Kasumi-1 (cell line): ENCODE measurements at regions not wholly inside any gene's neighbourhood (a gene's known extent, or its start where the extent isn't known, plus 50 kb on each side); places are given as distances from the start of the nearest gene placed in this dataset.
"Not testable (repeated sequence)": the region's sequence is repeated elsewhere in the genome, so short reads cannot be mapped to it uniquely, and the experiment has no call there.

Source experiments
- DNase-seq, 2 experiments: peaks; one replicate each; lab custom pipeline; 2025; lab: John Stamatoyannopoulos, UW

DNA sequence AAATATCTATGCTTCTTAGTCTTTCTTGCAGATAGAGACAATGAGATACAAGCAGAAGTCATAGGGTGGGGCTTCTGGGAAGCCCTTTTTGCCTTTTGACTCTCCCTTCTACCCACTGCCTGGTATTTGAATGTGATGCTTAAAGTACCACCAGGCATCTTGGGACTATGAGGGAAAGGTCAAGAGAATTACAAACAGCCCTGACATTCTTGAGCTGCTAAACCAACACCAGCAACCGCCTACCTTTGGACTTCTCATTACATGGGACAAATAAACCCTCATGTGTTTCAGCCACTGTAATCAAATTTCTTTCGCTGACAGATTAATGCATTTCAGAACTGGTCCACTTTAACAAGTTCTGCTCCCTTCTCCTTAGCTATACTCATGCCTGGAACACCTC, 112.8 kb downstream of the LUZP4 start:
- no peak for DNase-seq

DNA sequence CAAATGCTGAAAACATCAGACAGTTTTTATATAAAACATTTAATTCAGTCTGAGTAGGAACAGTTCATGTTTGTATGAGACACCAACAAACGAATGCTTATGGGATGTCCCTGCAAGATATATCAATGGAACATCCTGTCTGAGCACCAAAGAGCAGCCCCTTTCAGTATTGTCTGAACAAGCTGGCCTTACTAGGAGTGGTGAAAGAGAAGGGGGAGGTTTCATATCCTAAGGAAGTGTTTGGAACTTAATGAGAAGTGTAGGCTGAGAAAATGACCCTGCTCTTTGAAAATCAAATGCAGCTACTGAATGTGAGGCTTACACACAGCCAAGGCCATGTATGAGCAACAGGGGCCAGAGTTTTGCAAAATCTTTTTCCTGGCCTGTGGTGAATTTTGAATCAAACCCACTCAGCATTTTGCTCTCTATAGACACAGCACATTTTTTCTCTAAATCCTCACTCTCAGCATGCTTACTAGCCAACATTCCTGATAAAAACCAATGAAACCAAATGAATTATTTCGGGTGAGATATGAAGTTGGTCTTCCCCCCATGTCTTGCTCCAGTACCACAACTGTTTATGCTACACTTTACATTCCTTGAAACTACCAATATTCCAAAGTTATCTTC, 119.4 kb downstream of the LUZP4 start:
- DNase-seq = no peak

DNA sequence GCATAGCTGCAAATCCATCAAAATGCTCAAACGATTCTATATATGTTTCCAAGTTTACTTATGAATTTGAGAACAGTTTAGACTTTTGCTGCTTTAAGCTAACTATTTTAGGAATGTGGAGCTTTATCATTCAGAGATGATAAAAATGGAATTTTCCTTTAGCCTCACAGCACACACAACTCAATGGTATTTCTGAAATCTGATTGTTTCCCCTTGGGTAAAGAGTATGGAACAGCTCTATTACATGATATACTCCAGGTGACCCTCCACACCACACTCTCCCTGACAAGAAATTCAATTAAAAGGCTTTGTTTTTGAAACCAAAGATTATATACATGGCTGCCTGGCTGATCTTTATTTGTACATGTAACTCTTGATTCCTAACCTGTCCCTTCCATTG, 120.0 kb downstream of the LUZP4 start:
- DNase-seq = no peak

- DNase-seq = no peak
These were observed 121.4 kb downstream of the LUZP4 start for GRCh38 chrX:115410731-115411428.

DNA sequence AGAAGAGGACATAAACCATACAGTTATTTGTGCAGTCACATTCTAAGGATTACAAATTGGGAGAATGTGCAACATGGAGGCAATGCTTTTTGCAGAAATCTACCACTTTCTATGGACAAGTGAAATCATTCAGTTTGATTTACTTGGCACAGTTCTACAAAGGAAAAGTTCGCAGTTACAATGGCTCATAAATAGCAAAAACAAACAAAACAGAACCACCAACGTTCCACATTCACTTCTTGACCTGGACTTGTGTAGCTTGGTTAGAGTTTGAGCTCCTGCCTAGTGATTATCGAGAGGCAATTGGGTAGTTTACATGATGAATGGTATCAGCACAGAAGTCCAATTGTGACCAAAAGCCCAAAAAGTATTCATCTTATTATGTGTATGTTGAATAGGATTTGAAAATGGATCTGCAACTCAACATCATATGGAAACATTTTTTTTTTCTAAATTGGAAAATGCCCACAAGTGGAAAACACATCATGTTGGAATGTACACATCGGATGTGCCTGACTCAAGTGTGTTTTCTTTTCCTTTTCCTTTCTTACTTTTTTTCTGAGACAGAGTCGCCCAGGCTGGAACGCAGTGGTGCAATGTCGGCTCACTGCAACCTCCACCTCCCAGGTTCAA, 123.8 kb downstream of the LUZP4 start:
- DNase-seq = no peak

GRCh38 chrX:115419069-115419468, 129.6 kb downstream of the LUZP4 start:
- DNase-seq = no peak

- DNase-seq = no peak
These were observed 133.6 kb downstream of the LUZP4 start for GRCh38 chrX:115423086-115423485.

DNA sequence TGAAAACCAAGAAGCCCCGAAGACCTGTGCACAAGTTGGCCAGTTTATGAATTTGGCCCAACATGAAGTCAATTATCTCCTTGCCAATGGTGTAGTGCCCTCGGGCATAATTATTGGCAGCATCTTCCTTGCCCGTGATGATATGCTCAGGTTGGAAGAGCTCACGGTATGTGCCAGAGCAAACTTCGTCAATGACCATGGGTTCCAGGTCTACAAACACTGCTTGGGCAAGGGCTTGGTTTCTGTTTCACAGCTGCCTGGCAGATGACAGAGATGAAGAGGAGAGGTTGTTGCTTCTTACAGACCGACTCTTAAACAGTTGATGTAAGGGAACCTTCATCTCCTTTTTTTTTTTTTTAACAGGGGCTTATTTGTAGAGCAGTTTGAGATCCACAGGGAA, 135.6 kb upstream of the PLS3 start:
- DNase-seq = no peak

DNA sequence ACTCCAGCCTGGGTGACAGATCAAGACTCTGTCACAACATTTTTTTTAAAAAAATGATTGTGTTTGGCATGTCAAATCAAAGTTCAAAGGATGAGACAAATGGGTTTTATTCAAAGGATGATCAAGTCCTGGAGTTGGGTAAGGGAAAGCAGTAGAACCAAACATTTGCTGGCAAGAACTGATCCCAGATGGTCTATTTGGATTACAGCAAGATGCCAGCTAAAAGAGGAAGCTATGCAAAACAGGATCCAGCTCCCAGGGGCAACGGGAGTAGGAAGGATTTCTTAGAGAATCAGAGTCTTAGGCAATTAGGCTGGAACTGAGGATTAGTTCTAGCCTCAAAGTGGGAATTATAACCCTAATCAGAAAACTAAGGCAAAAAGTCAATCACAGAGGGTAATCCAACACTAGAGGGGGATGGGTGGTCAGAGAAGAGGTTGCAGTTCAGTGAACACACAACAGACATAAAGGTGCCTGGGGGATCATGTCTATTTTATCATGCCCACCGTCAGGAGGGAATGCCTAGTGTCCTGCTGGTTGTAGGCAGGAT, 133.0 kb upstream of the PLS3 start:
- no peak for DNase-seq

DNA sequence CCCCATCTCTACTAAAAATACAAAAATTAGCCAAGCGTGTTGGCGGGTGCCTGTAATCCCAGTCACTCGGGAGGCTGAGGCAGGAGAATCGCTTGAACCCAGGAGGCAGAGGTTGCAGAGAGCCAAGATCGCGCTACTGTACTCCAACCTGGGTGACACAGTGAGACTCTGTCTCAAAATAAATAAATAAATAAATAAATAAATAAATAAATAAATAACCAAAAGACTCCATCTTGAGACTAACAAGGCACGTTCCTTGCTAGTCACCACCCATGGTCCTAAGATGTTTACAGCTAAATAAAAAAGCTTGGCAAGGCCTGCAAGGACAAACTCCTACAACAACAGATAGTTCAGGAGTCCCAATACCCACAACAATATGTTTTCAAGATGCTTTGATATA, 126.1 kb upstream of the PLS3 start:
- not testable (repeated sequence) for DNase-seq

- no peak for DNase-seq
These were observed 123.0 kb upstream of the PLS3 start for GRCh38 chrX:115437841-115438595.

DNA sequence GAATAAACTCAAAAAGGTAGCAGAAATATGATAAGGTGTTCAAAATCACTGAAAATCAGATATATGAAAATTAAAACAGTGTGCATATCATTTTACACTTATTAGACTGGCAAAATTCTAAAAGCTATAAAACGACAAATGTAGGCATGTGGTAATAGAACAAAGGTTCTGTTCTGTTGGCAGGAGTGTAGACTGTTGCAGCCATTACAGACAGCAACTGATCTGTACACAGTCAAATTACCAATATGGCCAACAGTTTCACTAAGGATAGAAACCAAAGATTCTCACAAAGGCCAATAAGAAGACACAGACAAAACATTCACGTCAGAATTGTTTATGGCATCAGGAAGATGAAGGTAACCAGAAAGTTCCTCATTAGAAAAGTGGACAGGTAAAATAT, 112.8 kb upstream of the PLS3 start:
- DNase-seq = no peak

GRCh38 chrX:115449742-115450141, 111.2 kb upstream of the PLS3 start:
- no peak for DNase-seq

DNA sequence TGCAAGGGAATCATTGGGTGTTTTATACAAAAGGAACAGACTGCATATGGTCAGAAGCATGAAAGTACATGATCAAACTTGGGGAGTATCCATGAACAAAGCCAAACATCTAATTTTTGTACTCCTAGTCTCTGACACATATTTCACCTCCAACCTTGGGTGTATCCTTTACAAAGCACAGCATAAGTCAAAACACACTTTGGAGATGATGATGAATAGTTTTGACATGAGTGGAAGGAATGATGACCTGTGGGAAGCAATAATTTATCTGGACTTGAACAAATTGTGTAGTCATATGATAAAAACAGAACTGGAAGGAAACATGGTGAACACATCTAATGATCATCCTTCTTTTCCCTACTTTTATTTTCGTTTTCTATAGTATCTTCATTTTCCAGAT, 108.7 kb upstream of the PLS3 start:
- DNase-seq = no peak

DNA sequence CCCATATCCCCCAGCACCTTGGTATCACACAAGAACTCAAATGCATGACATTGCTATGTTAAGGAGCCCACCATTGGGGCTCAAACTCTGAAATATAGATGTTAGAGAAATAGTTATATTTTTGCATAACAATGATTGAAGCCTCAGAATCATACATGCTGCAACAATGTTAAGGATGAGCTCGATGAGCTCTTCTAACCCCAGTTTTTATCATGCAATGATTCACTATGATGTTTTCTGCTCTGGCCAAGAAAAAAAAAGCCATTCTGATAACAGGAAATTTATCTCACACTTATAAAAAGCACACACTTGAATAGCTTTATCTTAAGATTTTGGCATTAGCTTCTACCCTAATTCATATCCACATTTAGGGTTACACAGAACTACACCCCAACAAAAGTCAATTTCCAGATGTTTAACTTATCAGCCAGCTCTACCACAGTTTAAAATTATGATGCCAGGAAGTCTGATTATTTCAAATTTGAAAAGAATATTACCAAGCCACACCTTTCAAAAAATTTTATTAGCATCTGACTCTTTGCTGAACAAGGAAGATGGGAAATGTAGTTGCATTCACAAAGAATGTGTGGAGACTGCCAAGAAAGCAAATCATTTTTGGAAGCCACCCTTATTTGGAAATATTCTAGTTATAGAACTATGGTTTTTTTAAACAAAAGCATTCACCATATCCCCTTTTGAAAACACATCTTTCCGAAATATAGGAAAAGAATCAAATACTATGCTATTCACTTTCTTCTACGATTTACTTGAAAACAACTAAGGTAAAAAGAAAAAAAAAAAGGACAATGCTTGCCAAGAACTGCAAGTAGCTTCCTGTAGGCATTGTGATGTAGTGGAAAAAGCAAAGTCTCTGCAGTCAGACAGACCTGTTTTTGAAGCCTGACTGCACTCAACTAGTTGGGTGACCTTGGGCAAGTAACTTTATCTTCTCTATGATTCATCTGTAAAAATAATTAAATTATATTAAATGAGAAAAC, 100.8 kb upstream of the PLS3 start:
- DNase-seq = no peak

GRCh38 chrX:115462406-115462805, 98.6 kb upstream of the PLS3 start:
- no peak for DNase-seq

- no peak for DNase-seq
These were observed 93.0 kb upstream of the PLS3 start for GRCh38 chrX:115467961-115468360.

- DNase-seq = no peak
These were observed 88.8 kb upstream of the PLS3 start for GRCh38 chrX:115472131-115472530.

DNA sequence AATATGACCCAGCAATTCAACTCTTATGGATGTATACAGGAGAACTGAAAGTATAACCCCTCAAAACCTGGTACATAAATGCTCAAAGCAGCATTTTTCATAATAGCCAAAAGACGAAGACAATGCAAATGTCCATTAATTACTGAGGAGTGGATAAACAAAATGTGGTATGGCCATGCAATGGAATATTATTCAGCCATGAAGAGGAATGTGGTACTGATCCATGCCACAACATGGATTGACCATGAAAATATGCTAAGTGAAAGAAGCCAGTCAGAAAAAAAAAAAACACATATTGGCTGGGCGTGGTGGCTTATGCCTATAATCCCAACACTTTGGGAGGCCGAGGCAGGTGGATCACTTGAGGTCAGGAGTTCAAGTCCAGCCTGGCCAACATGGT, 74.5 kb upstream of the PLS3 start:
- DNase-seq = no peak

DNA sequence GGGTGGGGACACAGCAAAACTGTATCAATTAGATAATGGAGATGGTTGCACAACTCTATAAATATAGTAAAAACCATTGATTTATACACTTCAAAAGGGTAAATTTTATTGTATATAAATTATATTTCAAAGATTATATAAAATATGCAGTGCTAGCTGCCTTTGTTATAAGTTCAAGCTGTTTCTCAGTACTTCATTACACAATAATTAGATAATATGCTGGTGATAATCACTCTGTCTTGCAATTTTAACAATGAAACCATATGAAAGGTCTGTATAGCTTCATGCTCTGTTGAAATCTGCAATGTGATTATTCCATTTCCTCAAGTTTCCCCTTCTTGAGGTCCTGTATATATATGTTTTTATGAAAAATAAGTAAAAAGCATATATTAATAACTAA, 73.4 kb upstream of the PLS3 start:
- DNase-seq = no peak

GRCh38 chrX:115490814-115491213, 70.2 kb upstream of the PLS3 start:
- DNase-seq = no peak
